Kasumi-1 (cell line): ENCODE measurements at regions not wholly inside any gene's neighbourhood (a gene's known extent, or its start where the extent isn't known, plus 50 kb on each side); places are given as distances from the start of the nearest gene placed in this dataset.
A peak's percentile ranks its signal among the peaks of the same experiment; 100 is the strongest.
"Not testable (repeated sequence)": the region's sequence is repeated elsewhere in the genome, so short reads cannot be mapped to it uniquely, and the experiment has no call there.

Experiments used
- DNase-seq, 2 experiments: peaks; one replicate each; lab custom pipeline; 2025; lab: John Stamatoyannopoulos, UW

GRCh38 chr2:35548171-35548570 lies 807.4 kb upstream of the CRIM1 start:
- DNase-seq: no peak

- DNase-seq: no peak
Measured at GRCh38 chr2:35545301-35545700, 810.3 kb upstream of the CRIM1 start.

GRCh38 chr2:35538796-35539195 lies 816.8 kb upstream of the CRIM1 start:
- DNase-seq: no peak

GRCh38 chr2:35530615-35531135 lies 824.9 kb upstream of the CRIM1 start:
- no peak for DNase-seq

- peak; percentile 38 to 67 for DNase-seq
Measured at GRCh38 chr2:35526741-35527140, 828.8 kb upstream of the CRIM1 start.

- DNase-seq: no peak
Measured at GRCh38 chr2:35522450-35522849, 833.1 kb upstream of the CRIM1 start.

- no peak for DNase-seq
Measured at GRCh38 chr2:35510636-35511035, 844.9 kb upstream of the CRIM1 start.

GRCh38 chr2:35508601-35509000 lies 847.0 kb upstream of the CRIM1 start:
- DNase-seq: no peak

GRCh38 chr2:35504419-35504818 lies 851.2 kb upstream of the CRIM1 start:
- no peak for DNase-seq

- no peak for DNase-seq
Measured at GRCh38 chr2:35503738-35504199, 851.8 kb upstream of the CRIM1 start.

- no peak for DNase-seq
Measured at GRCh38 chr2:35503311-35503710, 852.3 kb upstream of the CRIM1 start.

GRCh38 chr2:35501076-35501475 lies 854.5 kb upstream of the CRIM1 start:
- DNase-seq: no peak

GRCh38 chr2:35496022-35496421 lies 859.6 kb upstream of the CRIM1 start:
- DNase-seq: no peak

GRCh38 chr2:35495182-35495581 lies 860.4 kb upstream of the CRIM1 start:
- no peak for DNase-seq

- not testable (repeated sequence) for DNase-seq
Measured at GRCh38 chr2:35478121-35478520, 877.5 kb upstream of the CRIM1 start.

- DNase-seq: no peak
Measured at GRCh38 chr2:35468245-35468644, 887.3 kb upstream of the CRIM1 start.

- peak; percentile 52 to 64 for DNase-seq
Measured at GRCh38 chr2:35463805-35464596, 891.6 kb upstream of the CRIM1 start.

GRCh38 chr2:35462226-35462998 lies 893.2 kb upstream of the CRIM1 start:
- DNase-seq: no peak

GRCh38 chr2:35461406-35461805 lies 894.2 kb upstream of the CRIM1 start:
- no peak for DNase-seq

GRCh38 chr2:35454966-35455638 lies 900.5 kb upstream of the CRIM1 start:
- DNase-seq: peak; percentile 1 to 3

GRCh38 chr2:35447821-35448220 lies 907.8 kb upstream of the CRIM1 start:
- no peak for DNase-seq

- DNase-seq: peak; percentile 53 to 57
Measured at GRCh38 chr2:35447215-35447614, 908.4 kb upstream of the CRIM1 start.
